ENCODE measurements at regions not wholly inside any gene's neighbourhood (a gene's known extent, or its start where the extent isn't known, plus 50 kb on each side); places are given as distances from the start of the nearest gene placed in this dataset.

DNA sequence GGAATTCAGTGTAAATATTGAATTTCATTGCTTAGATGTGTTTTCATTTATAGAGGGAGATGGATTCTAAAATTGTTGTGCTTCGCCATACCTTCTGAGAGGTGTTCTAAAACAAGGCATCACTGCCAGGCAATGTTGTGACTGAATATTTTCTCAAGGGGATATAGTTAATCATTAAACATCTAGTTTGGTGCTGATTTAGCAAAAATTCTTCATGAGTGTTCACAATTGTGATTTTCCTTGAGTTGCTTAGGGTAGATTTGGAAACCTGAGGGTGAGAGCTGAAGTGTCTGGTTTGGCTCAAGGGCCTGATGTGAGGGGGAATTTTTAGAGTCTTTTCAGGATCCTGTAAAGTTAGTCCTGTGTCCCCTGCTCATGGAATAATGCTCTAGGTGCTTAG lies 104.5 kb downstream of the MAT2B start:
- 86% methylated on average over 1 of the region's 1 CpG for WGBS (ENCODE audit: insufficient coverage)
- intact Hi-C loops (cut with micrococcal nuclease) = no loop called here
- ATAC-seq = no peak

DNA sequence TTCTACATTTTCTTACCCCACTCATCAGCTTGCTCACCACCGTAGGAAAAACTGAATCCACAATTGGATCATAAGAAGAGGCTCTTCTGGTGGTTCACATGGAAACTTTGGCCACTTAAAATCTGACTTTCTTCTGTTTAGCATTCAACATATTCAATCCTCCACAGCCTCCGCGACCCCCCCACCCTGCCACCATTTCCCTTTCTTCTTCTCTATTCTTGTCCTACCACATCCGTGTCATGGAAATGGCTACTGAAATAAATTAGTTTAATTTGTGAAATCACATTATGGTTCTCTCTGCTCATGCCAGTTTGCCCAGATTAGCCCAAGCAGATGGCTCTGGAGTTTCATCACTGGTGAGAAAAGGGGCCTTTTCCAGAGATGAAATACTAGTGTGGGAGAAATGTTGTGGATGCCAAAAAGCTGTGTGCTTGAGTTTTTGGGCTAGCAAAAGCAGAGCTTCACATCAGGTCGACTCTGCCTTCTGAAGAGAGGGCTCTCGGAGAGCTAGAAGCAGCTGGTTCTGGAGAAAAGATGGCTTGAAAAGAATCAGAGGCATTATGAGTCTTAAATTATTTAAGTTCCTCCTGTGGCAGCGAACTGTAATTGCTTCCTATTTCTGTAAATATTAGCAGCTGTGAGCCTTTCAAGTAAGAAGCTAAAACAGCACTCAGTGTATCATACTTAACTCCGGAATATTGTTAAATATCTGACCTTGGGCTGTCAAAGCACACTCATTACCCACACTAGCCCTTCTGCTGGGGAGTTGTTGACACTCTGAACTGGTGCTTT lies 107.1 kb downstream of the MAT2B start:
- Mint-ChIP-seq H3K4me3 (no peak overlapping the region), H3K27me3 (ENCODE audit: low read depth in 2 of 2) (peaks cover 0 to 5% of the 10 kb centered on the region in 2 donors), H3K4me1 (no peaks in the 10 kb centered on the region), H3K27ac (no peak overlapping the region), H3K36me3 (no peaks in the 10 kb centered on the region), H3K9me3 (peaks cover 3% of the 10 kb centered on the region in 2 donors)
- Histone ChIP-seq H3K4me3 (ENCODE audit: low read length) (no peak overlapping the region), H3K36me3 (ENCODE audit: control insufficient read depth, insufficient read depth, low read length) (no peaks in the 10 kb centered on the region), H3K27ac (ENCODE audit: low read length) (no peak overlapping the region), H3K27me3 (ENCODE audit: control insufficient read depth, insufficient read depth, low read length) (no peaks in the 10 kb centered on the region), H3K9me3 (ENCODE audit: control insufficient read depth, insufficient read depth, low read length) (no peaks in the 10 kb centered on the region), H3K4me1 (ENCODE audit: control insufficient read depth, insufficient read depth, low read length) (no peaks in the 10 kb centered on the region)
- ATAC-seq (no peak), DNase-seq (no peak)
- TF ChIP-seq, protein P1, sequence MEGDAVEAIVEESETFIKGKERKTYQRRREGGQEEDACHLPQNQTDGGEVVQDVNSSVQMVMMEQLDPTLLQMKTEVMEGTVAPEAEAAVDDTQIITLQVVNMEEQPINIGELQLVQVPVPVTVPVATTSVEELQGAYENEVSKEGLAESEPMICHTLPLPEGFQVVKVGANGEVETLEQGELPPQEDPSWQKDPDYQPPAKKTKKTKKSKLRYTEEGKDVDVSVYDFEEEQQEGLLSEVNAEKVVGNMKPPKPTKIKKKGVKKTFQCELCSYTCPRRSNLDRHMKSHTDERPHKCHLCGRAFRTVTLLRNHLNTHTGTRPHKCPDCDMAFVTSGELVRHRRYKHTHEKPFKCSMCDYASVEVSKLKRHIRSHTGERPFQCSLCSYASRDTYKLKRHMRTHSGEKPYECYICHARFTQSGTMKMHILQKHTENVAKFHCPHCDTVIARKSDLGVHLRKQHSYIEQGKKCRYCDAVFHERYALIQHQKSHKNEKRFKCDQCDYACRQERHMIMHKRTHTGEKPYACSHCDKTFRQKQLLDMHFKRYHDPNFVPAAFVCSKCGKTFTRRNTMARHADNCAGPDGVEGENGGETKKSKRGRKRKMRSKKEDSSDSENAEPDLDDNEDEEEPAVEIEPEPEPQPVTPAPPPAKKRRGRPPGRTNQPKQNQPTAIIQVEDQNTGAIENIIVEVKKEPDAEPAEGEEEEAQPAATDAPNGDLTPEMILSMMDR (IDR thresholded peaks at IDR 0.05) = no peak
- intact Hi-C loops (cut with micrococcal nuclease) = no loop called here
- 70% methylated on average over 8 of the region's 8 CpGs for WGBS (ENCODE audit: insufficient coverage)

More for the DNA sequence above, 104.5 kb downstream of the MAT2B start:
- H3K27me3 Mint-ChIP-seq (ENCODE audit: low read depth in 2 of 2) = peaks cover 0 to 5% of the 10 kb centered on the region in 2 donors
- TF ChIP-seq, protein P1 (IDR thresholded peaks at IDR 0.05) = no peak
- Histone ChIP-seq H3K4me3 (ENCODE audit: low read length) (no peak overlapping the region), H3K36me3 (ENCODE audit: control insufficient read depth, insufficient read depth, low read length) (no peaks in the 10 kb centered on the region), H3K4me1 (ENCODE audit: control insufficient read depth, insufficient read depth, low read length) (no peaks in the 10 kb centered on the region), H3K9me3 (ENCODE audit: control insufficient read depth, insufficient read depth, low read length) (no peaks in the 10 kb centered on the region), H3K27ac (ENCODE audit: low read length) (no peak overlapping the region), H3K27me3 (ENCODE audit: control insufficient read depth, insufficient read depth, low read length) (no peaks in the 10 kb centered on the region)
- no peak for DNase-seq
- no peak overlapping the region for H3K4me3 Mint-ChIP-seq
- H3K27ac Mint-ChIP-seq = no peak overlapping the region
- H3K4me1 Mint-ChIP-seq = no peaks in the 10 kb centered on the region
- H3K36me3 Mint-ChIP-seq = no peaks in the 10 kb centered on the region
- H3K9me3 Mint-ChIP-seq = peaks cover 3% of the 10 kb centered on the region in 2 donors

DNA sequence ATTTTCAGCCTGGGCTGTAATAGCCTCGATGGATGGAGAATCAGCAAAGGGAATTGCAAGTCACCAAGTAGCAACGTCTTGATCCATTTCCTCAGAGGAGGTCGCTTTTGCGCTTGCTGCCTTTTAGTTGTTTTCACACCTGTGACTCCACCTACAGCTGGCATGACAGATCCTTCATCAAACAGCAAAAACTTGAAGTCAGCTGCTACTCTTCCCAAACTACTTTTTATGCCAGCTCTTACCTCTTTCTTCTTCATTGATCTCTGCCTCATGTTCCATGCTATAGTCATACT lies 107.7 kb downstream of the MAT2B start:
- H3K4me3 ChIP-seq (ENCODE audit: low read length) = no peak overlapping the region
- Mint-ChIP-seq H3K4me1 (no peaks in the 10 kb centered on the region), H3K9me3 (peaks cover 3% of the 10 kb centered on the region in 2 donors), H3K4me3 (no peak overlapping the region), H3K27ac (no peak overlapping the region), H3K27me3 (ENCODE audit: low read depth in 2 of 2) (peaks cover 0 to 5% of the 10 kb centered on the region in 2 donors), H3K36me3 (no peaks in the 10 kb centered on the region)
- H3K27me3 ChIP-seq (ENCODE audit: control insufficient read depth, insufficient read depth, low read length) = no peaks in the 10 kb centered on the region
- H3K9me3 ChIP-seq (ENCODE audit: control insufficient read depth, insufficient read depth, low read length) = no peaks in the 10 kb centered on the region
- no peak for DNase-seq
- no peaks in the 10 kb centered on the region for H3K4me1 ChIP-seq (ENCODE audit: control insufficient read depth, insufficient read depth, low read length)
- TF ChIP-seq, protein P1 (IDR thresholded peaks at IDR 0.05) = no peak
- no peaks in the 10 kb centered on the region for H3K36me3 ChIP-seq (ENCODE audit: control insufficient read depth, insufficient read depth, low read length)
- 46% methylated on average over 4 of the region's 4 CpGs for WGBS (ENCODE audit: insufficient coverage)
- intact Hi-C loops (cut with micrococcal nuclease) = no loop called here
- no peak for ATAC-seq
- no peak overlapping the region for H3K27ac ChIP-seq (ENCODE audit: low read length)

DNA sequence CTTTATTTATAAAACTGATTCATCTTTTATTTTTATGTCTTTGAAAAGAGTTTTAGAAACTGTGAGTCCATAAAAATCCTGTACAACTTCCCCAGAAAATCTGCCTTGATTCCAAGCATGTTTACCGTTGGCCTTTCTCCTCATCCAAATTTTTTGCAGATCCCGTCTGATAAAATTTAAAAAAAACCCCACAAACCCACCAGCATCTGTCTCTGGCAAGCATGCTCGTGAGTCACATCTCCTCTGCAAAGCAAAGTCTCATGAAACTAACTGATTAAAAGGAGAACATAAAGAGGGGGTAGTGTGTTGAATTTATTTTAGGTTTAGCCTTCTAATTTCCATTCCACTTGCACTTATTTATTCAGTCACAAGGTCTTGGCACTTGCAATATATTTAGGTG lies 109.4 kb downstream of the MAT2B start:
- TF ChIP-seq, protein P1 (IDR thresholded peaks at IDR 0.05) = no peak
- H3K27ac Mint-ChIP-seq = no peak overlapping the region
- no peaks in the 10 kb centered on the region for H3K27me3 ChIP-seq (ENCODE audit: control insufficient read depth, insufficient read depth, low read length)
- no peak overlapping the region for H3K4me3 ChIP-seq (ENCODE audit: low read length)
- H3K4me1 ChIP-seq (ENCODE audit: control insufficient read depth, insufficient read depth, low read length) = no peaks in the 10 kb centered on the region
- H3K36me3 Mint-ChIP-seq = no peaks in the 10 kb centered on the region
- no peaks in the 10 kb centered on the region for H3K36me3 ChIP-seq (ENCODE audit: control insufficient read depth, insufficient read depth, low read length)
- H3K27ac ChIP-seq (ENCODE audit: low read length) = no peak overlapping the region
- H3K27me3 Mint-ChIP-seq (ENCODE audit: low read depth in 2 of 2) = peaks cover 0 to 5% of the 10 kb centered on the region in 2 donors
- H3K4me3 Mint-ChIP-seq = no peak overlapping the region
- H3K9me3 ChIP-seq (ENCODE audit: control insufficient read depth, insufficient read depth, low read length) = no peaks in the 10 kb centered on the region
- ATAC-seq = no peak
- intact Hi-C loops (cut with micrococcal nuclease) = no loop called here
- DNase-seq = no peak
- no peaks in the 10 kb centered on the region for H3K4me1 Mint-ChIP-seq
- peaks cover 3% of the 10 kb centered on the region in 2 donors for H3K9me3 Mint-ChIP-seq
- WGBS (ENCODE audit: insufficient coverage) = 82% methylated on average over 2 of the region's 3 CpGs

All from natural killer cell (primary cell).